ENCODE measurements at regions not wholly inside any gene's neighbourhood (a gene's known extent, or its start where the extent isn't known, plus 50 kb on each side); places are given as distances from the start of the nearest gene placed in this dataset.

GRCh38 chr20:57939499-57939898 lies 229.7 kb upstream of the PMEPA1 start:
- Histone ChIP-seq H3K4me2 (ENCODE audit: low read length) (no peak overlapping the region), H3K27me3 (ENCODE audit: insufficient read depth, low read length) (peaks cover 41% of the 10 kb centered on the region; the same call in 1 of the 2 replicates), H4K20me1 (ENCODE audit: insufficient read depth) (no peaks in the 10 kb centered on the region), H3K9me3 (ENCODE audit: control insufficient read depth in 1 of 2, insufficient read depth in 1 of 2, low read depth in 1 of 2, low read length in 2 of 2) (no peaks in the 10 kb centered on the region), H3K4me1 (ENCODE audit: control insufficient read depth in 1 of 2, insufficient read depth in 2 of 2, low read length in 2 of 2) (no peaks in the 10 kb centered on the region), H3K9me2 (ENCODE audit: insufficient read depth) (no peaks in the 10 kb centered on the region), H3K79me2 (ENCODE audit: insufficient read depth, low read length) (no peaks in the 10 kb centered on the region), H3K4me3 (replicated peaks in 1 of 2; ENCODE audit: low read depth in 1 of 2, low read length in 2 of 2) (no peak overlapping the region), H2AFZ (ENCODE audit: low read depth, low read length, poor library complexity, severe bottlenecking) (no peak overlapping the region), H3K27ac (ENCODE audit: low read depth, low read length) (no peak overlapping the region), H3K36me3 (ENCODE audit: control insufficient read depth in 1 of 2, insufficient read depth in 2 of 2, low read length in 2 of 2) (no peaks in the 10 kb centered on the region), H3K9ac (ENCODE audit: low read length) (no peak overlapping the region)
- ChIA-PET RAD21 (ENCODE audit: low non-redundant PET in 1 of 2, low total read pairs in 2 of 2, uncharacterized antibody in 2 of 2, unreplicated experiment in 2 of 2) (interaction anchor here in 1 of 2 experiments (0.5 kb wide), 1 partner anchor 284 kb away, joined by 3 read pairs; no protein-coding TSS in a partner anchor), CTCF (no interaction called here), POLR2A (no interaction called here)
- no peak for TF ChIP-seq SP1 (IDR thresholded peaks at IDR 0.05; ENCODE audit: low read depth)
- no peak for TF ChIP-seq CEBPB (IDR thresholded peaks at IDR 0.05; ENCODE audit: low read depth)
- no peak for TF ChIP-seq EZH2phosphoT487 (IDR thresholded peaks at IDR 0.05; ENCODE audit: borderline replicate concordance)
- no peak for TF ChIP-seq REST (IDR thresholded peaks at IDR 0.05; ENCODE audit: low read depth)
- TF ChIP-seq TCF7L2 (IDR thresholded peaks at IDR 0.05; ENCODE audit: borderline replicate concordance, extremely low read depth, insufficient read depth, insufficient read length): no peak
- no peak for TF ChIP-seq ZNF274 (IDR thresholded peaks at IDR 0.05; ENCODE audit: low read depth, low read length)
- TF ChIP-seq FOSL1 (IDR thresholded peaks at IDR 0.05; ENCODE audit: low read depth): no peak
- BruUV-seq (replicated peaks): no TSS peak
- ATAC-seq: no peak
- intact Hi-C loops (cut with micrococcal nuclease): no loop called here
- no peak for DNase-seq (ENCODE audit: low read depth, low spot score)

All from HCT116 (cell line).